ENCODE measurements at regions not wholly inside any gene's neighbourhood (a gene's known extent, or its start where the extent isn't known, plus 50 kb on each side); places are given as distances from the start of the nearest gene placed in this dataset.

DNA sequence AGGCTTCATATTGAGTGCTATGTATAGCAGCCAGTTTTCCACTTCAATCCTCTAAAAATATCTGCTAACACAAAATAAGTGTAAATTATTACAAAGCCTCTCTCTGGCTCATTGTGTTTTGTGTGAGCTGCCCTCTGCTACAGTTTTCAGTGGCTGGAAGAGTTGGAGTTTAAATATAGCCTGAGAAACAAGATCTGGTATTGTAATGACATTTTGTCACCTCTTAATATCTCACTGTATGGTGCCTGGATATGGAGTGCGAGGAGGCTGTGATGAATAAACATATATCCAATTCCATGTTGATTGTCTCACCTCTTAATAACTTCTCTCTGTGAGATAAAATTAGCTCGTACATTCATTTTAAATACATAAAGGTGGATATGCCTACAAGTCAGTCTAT lies 269.7 kb downstream of the FLRT2 start:
- Mint-ChIP-seq H3K27me3 (ENCODE audit: unreplicated experiment) (no peaks in the 10 kb centered on the region), H3K9me3 (ENCODE audit: unreplicated experiment) (peaks cover 9% of the 10 kb centered on the region), H3K27ac (ENCODE audit: unreplicated experiment) (no peak overlapping the region), H3K36me3 (ENCODE audit: unreplicated experiment) (no peaks in the 10 kb centered on the region), H3K4me3 (ENCODE audit: unreplicated experiment) (no peak overlapping the region), H3K4me1 (ENCODE audit: unreplicated experiment) (peaks cover 13% of the 10 kb centered on the region)
- no peak for DNase-seq (ENCODE audit: extremely low spot score, unreplicated experiment)
- TF ChIP-seq, protein P1, sequence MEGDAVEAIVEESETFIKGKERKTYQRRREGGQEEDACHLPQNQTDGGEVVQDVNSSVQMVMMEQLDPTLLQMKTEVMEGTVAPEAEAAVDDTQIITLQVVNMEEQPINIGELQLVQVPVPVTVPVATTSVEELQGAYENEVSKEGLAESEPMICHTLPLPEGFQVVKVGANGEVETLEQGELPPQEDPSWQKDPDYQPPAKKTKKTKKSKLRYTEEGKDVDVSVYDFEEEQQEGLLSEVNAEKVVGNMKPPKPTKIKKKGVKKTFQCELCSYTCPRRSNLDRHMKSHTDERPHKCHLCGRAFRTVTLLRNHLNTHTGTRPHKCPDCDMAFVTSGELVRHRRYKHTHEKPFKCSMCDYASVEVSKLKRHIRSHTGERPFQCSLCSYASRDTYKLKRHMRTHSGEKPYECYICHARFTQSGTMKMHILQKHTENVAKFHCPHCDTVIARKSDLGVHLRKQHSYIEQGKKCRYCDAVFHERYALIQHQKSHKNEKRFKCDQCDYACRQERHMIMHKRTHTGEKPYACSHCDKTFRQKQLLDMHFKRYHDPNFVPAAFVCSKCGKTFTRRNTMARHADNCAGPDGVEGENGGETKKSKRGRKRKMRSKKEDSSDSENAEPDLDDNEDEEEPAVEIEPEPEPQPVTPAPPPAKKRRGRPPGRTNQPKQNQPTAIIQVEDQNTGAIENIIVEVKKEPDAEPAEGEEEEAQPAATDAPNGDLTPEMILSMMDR (IDR thresholded peaks at IDR 0.05) = no peak

DNA sequence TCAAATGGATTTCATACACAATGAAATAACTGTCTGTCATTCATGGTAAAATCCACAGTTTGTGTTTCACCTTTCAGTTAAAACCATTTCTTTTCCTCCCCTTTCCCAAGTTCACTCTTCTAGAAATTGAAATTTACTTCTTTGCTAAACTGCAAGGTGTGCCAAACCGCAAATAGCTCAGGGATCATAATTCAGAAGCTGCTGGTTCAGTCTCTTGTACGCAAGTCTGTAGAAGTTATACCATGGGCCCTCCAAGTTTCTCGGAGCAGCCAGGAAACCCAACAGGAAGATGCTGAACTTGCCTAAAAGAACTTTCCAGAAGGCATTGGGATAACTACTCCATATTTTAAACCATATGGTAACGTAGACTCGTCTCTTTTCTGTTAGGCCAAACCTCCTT lies 268.9 kb downstream of the FLRT2 start:
- Mint-ChIP-seq H3K27me3 (ENCODE audit: unreplicated experiment) (peaks cover 1% of the 10 kb centered on the region), H3K27ac (ENCODE audit: unreplicated experiment) (no peak overlapping the region), H3K4me3 (ENCODE audit: unreplicated experiment) (no peak overlapping the region), H3K36me3 (ENCODE audit: unreplicated experiment) (no peaks in the 10 kb centered on the region), H3K4me1 (ENCODE audit: unreplicated experiment) (peaks cover 13% of the 10 kb centered on the region), H3K9me3 (ENCODE audit: unreplicated experiment) (peaks cover 1% of the 10 kb centered on the region)
- TF ChIP-seq, protein P1 (IDR thresholded peaks at IDR 0.05) = no peak
- no peak for DNase-seq (ENCODE audit: extremely low spot score, unreplicated experiment)

DNA sequence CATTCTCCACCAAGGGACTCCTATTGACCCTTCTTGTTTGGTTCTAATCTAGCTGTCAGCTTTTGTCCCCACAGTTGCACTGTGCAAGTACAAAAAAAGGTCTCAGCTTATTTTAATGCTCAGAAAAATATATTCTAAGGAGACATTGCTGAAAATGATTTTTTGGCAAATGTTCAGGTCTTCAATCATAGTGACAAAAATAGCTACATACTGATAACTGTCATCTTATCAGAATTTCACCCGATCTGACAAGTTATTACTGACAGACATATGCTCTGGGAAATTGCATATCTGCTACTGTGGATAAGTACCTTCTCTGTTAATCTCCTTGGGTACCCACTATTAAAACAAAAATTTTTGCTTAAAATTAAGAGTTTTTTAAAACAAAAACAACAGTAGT lies 263.6 kb downstream of the FLRT2 start:
- H3K4me1 Mint-ChIP-seq (ENCODE audit: unreplicated experiment) = peaks cover 1% of the 10 kb centered on the region
- no peaks in the 10 kb centered on the region for H3K9me3 Mint-ChIP-seq (ENCODE audit: unreplicated experiment)
- DNase-seq (ENCODE audit: extremely low spot score, unreplicated experiment) = no peak

DNA sequence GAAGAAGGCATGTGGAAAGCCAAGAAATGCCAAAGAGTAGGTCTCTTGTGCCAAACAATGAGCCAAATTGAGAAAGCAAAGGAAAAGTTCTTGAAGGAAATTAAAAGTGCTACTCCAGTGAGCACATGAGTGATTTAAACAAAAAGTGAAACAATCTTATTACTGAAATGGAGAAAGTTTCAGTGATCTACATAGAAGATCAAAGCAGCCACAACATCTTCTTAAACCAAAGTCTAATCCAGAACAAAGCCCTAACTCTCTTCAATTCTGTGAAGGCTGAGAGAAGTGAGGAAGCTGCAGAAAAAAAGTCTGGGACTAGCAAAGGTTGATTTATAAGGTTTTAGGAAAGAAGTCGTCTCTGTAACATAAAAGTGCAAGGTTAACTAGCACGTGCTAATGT lies 259.6 kb downstream of the FLRT2 start:
- H3K4me1 Mint-ChIP-seq (ENCODE audit: unreplicated experiment) = peaks cover 9% of the 10 kb centered on the region
- peaks cover 2% of the 10 kb centered on the region for H3K27me3 Mint-ChIP-seq (ENCODE audit: unreplicated experiment)
- H3K36me3 Mint-ChIP-seq (ENCODE audit: unreplicated experiment) = no peaks in the 10 kb centered on the region
- no peaks in the 10 kb centered on the region for H3K9me3 Mint-ChIP-seq (ENCODE audit: unreplicated experiment)
- no peak for DNase-seq (ENCODE audit: extremely low spot score, unreplicated experiment)
- no peak overlapping the region for H3K4me3 Mint-ChIP-seq (ENCODE audit: unreplicated experiment)
- H3K27ac Mint-ChIP-seq (ENCODE audit: unreplicated experiment) = no peak overlapping the region
- TF ChIP-seq, protein P1 (IDR thresholded peaks at IDR 0.05) = no peak

More for the DNA sequence above, 263.6 kb downstream of the FLRT2 start:
- Mint-ChIP-seq H3K4me3 (ENCODE audit: unreplicated experiment) (no peak overlapping the region), H3K27ac (ENCODE audit: unreplicated experiment) (no peak overlapping the region), H3K27me3 (ENCODE audit: unreplicated experiment) (peaks cover 2% of the 10 kb centered on the region), H3K36me3 (ENCODE audit: unreplicated experiment) (no peaks in the 10 kb centered on the region)
- TF ChIP-seq, protein P1 (IDR thresholded peaks at IDR 0.05) = no peak

DNA sequence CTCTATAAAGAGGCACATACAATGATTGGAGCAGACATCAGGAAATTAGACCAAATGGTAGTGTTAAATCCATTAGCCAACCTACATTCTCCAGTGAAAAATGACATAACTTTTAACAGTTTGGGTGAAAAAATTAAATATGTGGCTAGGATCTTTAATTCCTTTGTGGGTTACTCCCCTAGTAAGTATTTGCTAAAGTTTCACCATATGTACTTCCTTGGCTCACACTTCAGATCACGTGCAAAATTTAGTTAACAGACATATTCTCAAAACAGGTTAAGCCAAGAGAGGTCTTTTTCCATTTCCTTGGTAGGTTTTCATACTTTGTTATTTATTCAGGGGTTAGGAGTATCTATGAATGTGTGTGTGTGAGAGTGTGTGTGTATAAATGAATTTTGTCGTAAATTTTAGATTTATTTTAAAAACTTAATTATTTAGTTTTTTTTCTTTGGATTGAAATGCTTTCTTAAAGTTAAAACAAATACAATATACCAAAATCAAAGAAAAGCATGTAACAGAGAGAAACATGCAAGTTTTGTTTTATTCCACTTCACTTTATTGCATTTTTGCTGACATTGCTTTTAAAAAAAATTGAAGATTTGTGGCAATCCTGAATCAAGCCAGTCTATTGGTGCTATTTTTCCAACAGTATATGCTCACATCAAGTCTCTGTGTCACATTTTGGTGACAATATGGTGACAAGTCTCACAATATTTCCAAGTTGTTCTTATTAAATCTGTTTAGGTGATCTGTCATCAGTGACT lies 258.7 kb downstream of the FLRT2 start:
- DNase-seq (ENCODE audit: extremely low spot score, unreplicated experiment) = no peak
- Mint-ChIP-seq H3K27me3 (ENCODE audit: unreplicated experiment) (no peaks in the 10 kb centered on the region), H3K4me3 (ENCODE audit: unreplicated experiment) (no peak overlapping the region), H3K36me3 (ENCODE audit: unreplicated experiment) (no peaks in the 10 kb centered on the region), H3K9me3 (ENCODE audit: unreplicated experiment) (no peaks in the 10 kb centered on the region), H3K27ac (ENCODE audit: unreplicated experiment) (no peak overlapping the region), H3K4me1 (ENCODE audit: unreplicated experiment) (peaks cover 12% of the 10 kb centered on the region)
- TF ChIP-seq, protein P1 (IDR thresholded peaks at IDR 0.05) = no peak

All from osteocyte (in vitro differentiated cells).